Muscle layer of duodenum (tissue), 2 donors: ENCODE measurements at regions not wholly inside any gene's neighbourhood (a gene's known extent, or its start where the extent isn't known, plus 50 kb on each side); places are given as distances from the start of the nearest gene placed in this dataset.
"Not testable (repeated sequence)": the region's sequence is repeated elsewhere in the genome, so short reads cannot be mapped to it uniquely, and the experiment has no call there.

Source experiments
- H3K27ac ChIP-seq: one replicate; pipeline ENCODE4 v1.7.0; 2013; ENCODE audit warnings: mild to moderate bottlenecking, low read length
- H3K27me3 ChIP-seq: one replicate; pipeline ENCODE4 v1.7.0; 2013; ENCODE audit warnings: low read depth, mild to moderate bottlenecking, control low read depth, low read length
- H3K36me3 ChIP-seq, 2 donors: one replicate each; pipeline ENCODE4 v1.7.0; 2013; ENCODE audit warnings: low read length in 2 of 2, control low read depth in 1 of 2, mild to moderate bottlenecking in 1 of 2; ENCODE audit not compliant: insufficient read depth in 2 of 2, control insufficient read depth in 1 of 2
- H3K4me1 ChIP-seq, 2 donors: one replicate each; pipeline ENCODE4 v1.7.0; 2013; ENCODE audit warnings: low read length in 2 of 2, mild to moderate bottlenecking in 2 of 2, control low read depth in 1 of 2, moderate library complexity in 1 of 2; ENCODE audit not compliant: insufficient read depth in 2 of 2, control insufficient read depth in 1 of 2
- H3K4me3 ChIP-seq, 2 donors: one replicate each; pipeline ENCODE4 v1.7.0; 2013; ENCODE audit warnings: low read length in 2 of 2, low read depth in 1 of 2, mild to moderate bottlenecking in 1 of 2
- H3K9me3 ChIP-seq, 2 donors: one replicate each; pipeline ENCODE4 v1.7.0; 2013; ENCODE audit warnings: low read length in 2 of 2, control low read depth in 1 of 2, mild to moderate bottlenecking in 1 of 2; ENCODE audit not compliant: control insufficient read depth in 1 of 2
- donor health status: healthy.

DNA sequence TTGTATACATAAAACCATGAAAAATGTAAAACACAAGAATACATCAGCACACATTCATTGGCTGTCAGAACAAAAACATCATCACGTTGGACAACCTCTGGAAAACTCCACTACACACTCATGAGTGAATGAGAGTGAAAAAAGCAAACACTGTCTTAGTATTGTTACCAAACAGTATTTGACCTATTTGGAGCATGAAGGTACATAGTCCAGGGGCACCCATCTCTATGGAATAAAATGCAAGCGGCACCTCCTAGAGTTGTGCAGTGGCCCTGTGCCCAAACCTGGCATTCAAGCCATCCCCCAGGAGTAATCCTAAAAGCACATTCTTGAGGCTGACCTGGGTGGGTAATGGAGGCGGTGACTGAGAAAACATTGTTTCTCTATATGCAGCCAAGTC lies 67.0 kb upstream of the SOD1 start:
- Histone ChIP-seq H3K27ac (no peak overlapping the region), H3K9me3 (no peaks in the 10 kb centered on the region), H3K4me1 (no peaks in the 10 kb centered on the region), H3K4me3 (no peak overlapping the region), H3K27me3 (no peaks in the 10 kb centered on the region), H3K36me3 (no peaks in the 10 kb centered on the region)

DNA sequence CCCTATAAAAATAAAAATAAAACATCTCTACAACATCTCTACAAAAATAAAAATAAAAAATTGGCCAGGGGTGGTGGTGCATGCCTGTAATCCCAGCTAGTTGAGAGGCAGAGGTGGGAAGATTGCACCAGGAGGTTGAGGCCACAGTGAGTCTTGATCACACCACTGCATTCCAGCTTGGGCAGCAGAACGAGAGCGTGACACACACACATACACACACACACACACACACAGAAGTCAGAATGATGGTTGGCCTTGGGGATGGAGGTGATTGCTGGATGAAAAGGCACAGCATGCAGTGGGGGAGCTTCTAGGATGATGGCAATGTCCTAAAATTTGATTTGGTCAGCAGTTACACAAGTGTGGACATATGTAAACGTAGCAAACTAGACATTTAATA lies 69.7 kb upstream of the SOD1 start:
- H3K27ac ChIP-seq, result no peak overlapping the region
- H3K9me3 ChIP-seq, result no peaks in the 10 kb centered on the region
- H3K4me3 ChIP-seq, result no peak overlapping the region
- no peaks in the 10 kb centered on the region for H3K36me3 ChIP-seq
- no peaks in the 10 kb centered on the region for H3K4me1 ChIP-seq
- no peaks in the 10 kb centered on the region for H3K27me3 ChIP-seq

DNA sequence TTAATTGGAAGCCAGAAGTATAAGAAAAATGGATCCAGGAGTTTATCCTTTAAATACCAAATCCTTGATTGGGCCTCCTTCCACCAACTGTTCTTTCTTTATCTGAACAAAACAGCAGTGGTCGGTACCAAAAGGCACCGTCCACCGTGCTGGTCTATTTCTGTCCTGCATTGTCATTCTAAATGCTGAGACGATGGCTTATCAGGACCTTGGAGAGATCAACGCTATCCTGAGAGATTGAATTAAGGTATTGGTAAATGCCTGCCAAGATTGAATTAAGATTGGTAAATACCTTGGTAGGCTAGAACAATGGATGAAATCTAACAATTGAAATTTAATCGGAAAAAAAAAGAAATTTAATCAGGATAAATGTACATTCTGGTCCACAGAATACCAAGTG lies 73.4 kb upstream of the SOD1 start:
- Histone ChIP-seq H3K36me3 (no peaks in the 10 kb centered on the region), H3K9me3 (no peaks in the 10 kb centered on the region), H3K27me3 (no peaks in the 10 kb centered on the region), H3K4me3 (no peak overlapping the region), H3K4me1 (no peaks in the 10 kb centered on the region), H3K27ac (no peak overlapping the region)

DNA sequence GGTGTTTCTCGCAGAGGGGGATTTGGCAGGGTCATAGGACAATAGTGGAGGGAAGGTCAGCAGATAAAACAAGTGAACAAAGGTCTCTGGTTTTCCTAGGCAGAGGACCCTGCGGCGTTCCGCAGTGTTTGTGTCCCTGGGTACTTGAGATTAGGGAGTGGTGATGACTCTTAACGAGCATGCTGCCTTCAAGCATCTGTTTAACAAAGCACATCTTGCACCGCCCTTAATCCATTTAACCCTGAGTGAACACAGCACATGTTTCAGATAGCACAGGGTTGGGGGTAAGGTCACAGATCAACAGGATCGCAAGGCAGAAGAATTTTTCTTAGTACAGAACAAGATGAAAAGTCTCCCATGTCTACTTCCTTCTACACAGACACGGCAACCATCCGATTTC lies 75.6 kb upstream of the SOD1 start:
- H3K27me3 ChIP-seq, H3K4me1 ChIP-seq, H3K4me3 ChIP-seq, H3K9me3 ChIP-seq, H3K36me3 ChIP-seq, H3K27ac ChIP-seq: not testable (repeated sequence)

DNA sequence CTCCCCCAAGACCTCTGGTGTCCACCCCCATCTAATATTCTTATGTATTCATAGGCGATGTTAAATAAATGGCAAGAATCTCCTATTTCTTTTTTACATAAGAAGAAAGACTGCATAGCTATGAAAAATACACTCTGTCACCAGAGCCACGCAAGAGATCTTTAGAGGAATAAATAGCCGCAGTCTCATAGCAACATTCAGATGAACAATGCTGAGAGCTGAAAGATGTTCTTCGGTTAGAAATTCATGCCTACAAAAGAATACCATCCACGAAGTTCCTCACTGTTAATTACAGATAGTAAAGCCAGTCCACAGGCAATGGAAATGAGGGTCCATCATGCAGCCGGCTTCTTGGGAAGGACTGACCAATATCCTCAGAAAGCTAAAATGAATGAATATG lies 76.0 kb upstream of the SOD1 start:
- Histone ChIP-seq H3K4me3 (no peak overlapping the region), H3K4me1 (no peaks in the 10 kb centered on the region), H3K36me3 (no peaks in the 10 kb centered on the region), H3K27me3 (no peaks in the 10 kb centered on the region), H3K27ac (no peak overlapping the region), H3K9me3 (no peaks in the 10 kb centered on the region)

DNA sequence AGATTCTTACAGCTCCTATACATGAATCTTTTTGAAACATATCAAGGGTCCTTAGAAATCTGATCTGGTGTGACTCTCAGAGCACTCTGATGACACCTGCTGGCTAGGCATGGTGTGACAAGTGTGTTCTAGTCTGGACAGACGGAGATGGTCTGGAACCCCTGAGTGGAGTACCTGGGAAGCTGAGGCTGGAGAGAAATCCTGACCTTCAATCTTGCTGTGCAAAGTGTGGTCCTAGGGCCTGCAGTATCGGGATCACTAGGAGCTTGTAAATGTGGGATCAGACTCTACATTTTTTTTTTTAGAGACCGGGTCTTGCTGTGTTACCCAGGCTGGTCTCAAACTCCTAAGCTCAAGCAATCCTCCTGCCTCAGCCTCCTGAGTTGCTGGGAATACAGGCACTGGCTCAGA lies 78.6 kb upstream of the SOD1 start:
- no peaks in the 10 kb centered on the region for H3K4me1 ChIP-seq
- H3K27ac ChIP-seq, result no peak overlapping the region
- no peaks in the 10 kb centered on the region for H3K27me3 ChIP-seq
- H3K9me3 ChIP-seq, result no peaks in the 10 kb centered on the region
- no peak overlapping the region for H3K4me3 ChIP-seq
- no peaks in the 10 kb centered on the region for H3K36me3 ChIP-seq

DNA sequence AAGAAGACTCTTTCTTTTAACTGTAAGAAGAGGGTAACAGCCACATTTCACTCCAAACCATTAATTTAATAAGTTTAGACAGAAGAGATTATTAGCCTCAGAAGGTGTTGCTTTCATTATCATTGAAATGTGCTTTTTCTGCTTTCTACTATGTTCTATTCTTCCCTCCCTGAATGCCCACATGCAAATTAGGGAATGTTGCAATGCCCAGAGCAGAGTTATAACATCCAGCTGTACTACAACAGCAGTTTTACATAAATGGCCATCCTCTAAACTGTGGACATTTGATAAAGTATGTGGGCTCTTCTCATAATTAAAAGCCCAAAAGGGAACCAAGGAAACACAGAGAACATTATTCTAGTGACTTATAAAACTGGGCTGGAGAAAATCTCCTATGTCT lies 82.2 kb upstream of the SOD1 start:
- H3K27ac ChIP-seq, result no peak overlapping the region
- H3K4me1 ChIP-seq, result no peaks in the 10 kb centered on the region
- peaks cover 0 to 7% of the 10 kb centered on the region in 2 donors for H3K9me3 ChIP-seq
- no peaks in the 10 kb centered on the region for H3K36me3 ChIP-seq
- H3K4me3 ChIP-seq, result no peak overlapping the region
- H3K27me3 ChIP-seq, result no peaks in the 10 kb centered on the region

DNA sequence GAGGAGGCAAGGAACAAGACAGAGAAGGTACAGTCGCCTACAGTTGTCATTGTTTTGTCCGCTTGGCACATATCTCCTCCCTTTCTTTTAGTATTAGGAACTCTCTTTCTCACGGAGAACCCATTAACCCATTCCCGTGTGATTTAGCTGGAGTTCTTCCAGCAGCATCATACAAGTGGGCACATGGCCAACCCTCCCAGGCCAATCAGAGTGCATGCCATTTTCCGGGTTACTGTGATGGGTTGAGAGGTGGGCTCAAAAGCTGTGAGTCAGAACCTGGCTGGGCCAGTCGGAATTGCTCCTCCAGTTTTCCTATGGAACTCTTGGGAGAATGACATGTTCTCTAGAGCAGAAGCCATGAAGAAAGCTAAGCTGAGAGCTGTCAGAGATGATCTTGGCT lies 83.1 kb upstream of the SOD1 start:
- Histone ChIP-seq H3K4me1 (no peaks in the 10 kb centered on the region), H3K27ac (no peak overlapping the region), H3K4me3 (no peak overlapping the region), H3K27me3 (no peaks in the 10 kb centered on the region), H3K9me3 (peaks cover 0 to 7% of the 10 kb centered on the region in 2 donors), H3K36me3 (no peaks in the 10 kb centered on the region)

DNA sequence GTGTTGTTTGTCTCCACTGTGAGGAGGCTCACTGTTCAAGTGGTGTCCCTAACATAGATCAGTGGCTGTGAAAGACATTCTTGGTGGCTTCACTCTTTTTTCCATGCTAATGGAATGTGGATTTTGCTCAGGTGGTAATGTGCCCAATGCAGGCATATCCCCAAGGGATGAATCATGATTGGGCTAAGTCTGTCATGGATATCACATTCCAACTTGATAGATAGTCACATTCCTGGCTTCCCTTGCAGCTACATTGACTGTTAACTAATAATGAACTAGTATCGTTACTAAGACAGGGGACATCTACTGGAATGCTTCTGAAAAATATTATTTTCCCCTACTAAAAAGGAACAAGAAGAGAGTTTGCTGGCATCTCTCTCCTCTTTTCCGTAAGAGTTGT lies 86.3 kb upstream of the SOD1 start:
- H3K27me3 ChIP-seq, result no peaks in the 10 kb centered on the region
- no peaks in the 10 kb centered on the region for H3K36me3 ChIP-seq
- H3K4me3 ChIP-seq, result no peak overlapping the region
- no peaks in the 10 kb centered on the region for H3K4me1 ChIP-seq
- peaks cover 0 to 7% of the 10 kb centered on the region in 2 donors for H3K9me3 ChIP-seq
- H3K27ac ChIP-seq, result no peak overlapping the region

DNA sequence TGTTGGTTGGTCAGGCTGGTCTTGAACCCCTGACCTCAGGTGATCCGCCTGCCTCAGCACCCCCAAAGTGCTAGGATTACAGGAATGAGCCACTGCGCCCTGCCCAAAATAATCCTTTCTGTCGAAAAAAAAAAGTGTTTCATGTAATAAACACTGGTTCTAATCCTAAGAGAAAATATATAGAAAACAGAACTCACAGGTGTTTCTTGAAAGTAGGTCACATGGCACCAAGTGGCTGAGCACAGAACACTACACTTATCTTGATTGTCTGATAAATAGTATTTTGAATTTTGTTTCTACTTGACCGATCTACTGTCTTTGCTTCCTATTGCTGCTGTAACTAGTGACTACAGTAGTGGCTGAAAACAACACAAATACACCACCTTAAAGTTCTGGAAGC lies 87.6 kb upstream of the SOD1 start:
- H3K36me3 ChIP-seq, result no peaks in the 10 kb centered on the region
- no peak overlapping the region for H3K4me3 ChIP-seq
- H3K9me3 ChIP-seq, result peaks cover 0 to 7% of the 10 kb centered on the region in 2 donors
- no peaks in the 10 kb centered on the region for H3K4me1 ChIP-seq
- no peaks in the 10 kb centered on the region for H3K27me3 ChIP-seq
- H3K27ac ChIP-seq, result no peak overlapping the region

DNA sequence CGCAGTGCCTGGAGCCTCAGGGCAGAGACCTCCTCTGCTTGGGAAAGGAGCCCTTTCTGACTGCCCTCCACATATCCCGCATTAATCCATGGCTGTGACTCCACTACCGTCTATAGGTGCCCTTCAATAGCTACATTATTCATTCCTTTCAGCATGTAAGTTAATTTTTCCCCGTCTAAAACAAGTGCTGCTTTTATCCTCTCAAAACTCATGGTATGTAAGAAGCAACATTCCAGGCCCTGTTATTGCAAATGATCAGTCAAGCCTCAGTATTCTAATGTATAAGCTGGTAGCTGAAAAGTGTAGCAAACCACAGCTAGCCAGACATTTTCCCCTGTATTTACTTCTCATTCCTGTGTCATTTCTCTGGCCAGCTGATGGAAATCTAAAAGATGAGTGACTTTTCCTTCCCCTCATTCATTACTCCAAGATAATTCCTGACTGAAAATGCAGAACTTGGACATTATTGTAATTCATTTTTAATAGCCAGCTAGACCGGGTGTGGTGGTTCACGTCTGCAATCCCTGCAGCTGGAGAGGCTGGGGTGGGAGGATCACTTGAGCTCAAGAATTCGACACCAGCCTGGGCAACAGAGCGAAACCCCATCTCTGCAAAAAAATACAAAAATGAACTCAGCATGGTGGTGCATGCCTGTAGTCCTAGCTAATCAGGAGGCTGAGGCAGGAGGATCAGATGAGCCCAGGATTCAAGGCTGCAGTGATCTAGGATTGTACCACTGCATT lies 88.5 kb upstream of the SOD1 start:
- Histone ChIP-seq H3K9me3 (peaks cover 0 to 7% of the 10 kb centered on the region in 2 donors), H3K27ac (no peak overlapping the region), H3K4me3 (no peak overlapping the region), H3K27me3 (no peaks in the 10 kb centered on the region), H3K4me1 (no peaks in the 10 kb centered on the region), H3K36me3 (no peaks in the 10 kb centered on the region)

DNA sequence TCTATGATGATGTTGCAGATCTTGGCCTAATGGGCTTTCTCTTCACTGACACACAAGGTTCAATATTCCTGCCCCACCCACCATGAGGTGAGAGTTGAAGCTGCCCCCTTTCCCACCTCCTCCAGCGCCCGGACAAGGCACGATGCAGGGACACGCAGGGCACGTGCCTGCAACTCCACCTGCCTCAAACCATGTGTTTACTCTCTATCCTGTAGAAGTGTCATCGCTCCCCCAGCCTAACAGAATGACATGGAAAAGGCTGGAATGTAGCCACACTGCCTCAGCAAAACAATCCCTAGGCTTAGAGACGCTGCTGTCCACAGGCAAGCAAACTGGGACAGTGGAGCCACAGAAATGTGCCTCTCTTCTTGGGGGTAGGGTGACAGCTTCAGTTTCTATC lies 92.9 kb upstream of the SOD1 start:
- Histone ChIP-seq H3K4me1 (no peaks in the 10 kb centered on the region), H3K27me3 (no peaks in the 10 kb centered on the region), H3K36me3 (no peaks in the 10 kb centered on the region), H3K9me3 (no peaks in the 10 kb centered on the region), H3K27ac (no peak overlapping the region), H3K4me3 (no peak overlapping the region)
